ENCODE measurements at regions not wholly inside any gene's neighbourhood (a gene's known extent, or its start where the extent isn't known, plus 50 kb on each side); places are given as distances from the start of the nearest gene placed in this dataset.
"Not testable (repeated sequence)": the region's sequence is repeated elsewhere in the genome, so short reads cannot be mapped to it uniquely, and the experiment has no call there.

GRCh38 chr6:144660561-144661115 lies 375.5 kb downstream of the UTRN start:
- peak in 1 of 2 experiments; percentile 14 for DNase-seq

- DNase-seq = peak; percentile 97 to 99
Measured at GRCh38 chr6:144661116-144661806, 376.1 kb downstream of the UTRN start.

GRCh38 chr6:144662812-144663365 lies 377.8 kb downstream of the UTRN start:
- DNase-seq = no peak

- DNase-seq = no peak
Measured at GRCh38 chr6:144664281-144664680, 379.1 kb downstream of the UTRN start.

- no peak for DNase-seq
Measured at GRCh38 chr6:144664947-144665346, 379.8 kb downstream of the UTRN start.

- no peak for DNase-seq
Measured at GRCh38 chr6:144665932-144666450, 380.9 kb downstream of the UTRN start.

- no peak for DNase-seq
Measured at GRCh38 chr6:144666781-144667180, 381.6 kb downstream of the UTRN start.

- DNase-seq = no peak
Measured at GRCh38 chr6:144667532-144668503, 382.7 kb downstream of the UTRN start.

- not testable (repeated sequence) for DNase-seq
Measured at GRCh38 chr6:144670259-144670658, 385.1 kb downstream of the UTRN start.

GRCh38 chr6:144673807-144674206 lies 388.7 kb downstream of the UTRN start:
- no peak for DNase-seq

GRCh38 chr6:144675231-144675861 lies 390.2 kb downstream of the UTRN start:
- peak; percentile 90 to 94 for DNase-seq

- DNase-seq = not testable (repeated sequence)
Measured at GRCh38 chr6:144676310-144676709, 391.2 kb downstream of the UTRN start.

GRCh38 chr6:144677263-144677662 lies 392.1 kb downstream of the UTRN start:
- DNase-seq = not testable (repeated sequence)

GRCh38 chr6:144678844-144679243 lies 393.7 kb downstream of the UTRN start:
- no peak for DNase-seq

- DNase-seq = no peak
Measured at GRCh38 chr6:144681334-144681733, 396.2 kb downstream of the UTRN start.

GRCh38 chr6:144683216-144684070 lies 398.3 kb downstream of the UTRN start:
- DNase-seq = no peak

- no peak for DNase-seq
Measured at GRCh38 chr6:144688713-144689112, 403.6 kb downstream of the UTRN start.

GRCh38 chr6:144689503-144690040 lies 404.4 kb downstream of the UTRN start:
- DNase-seq = no peak

- peak in 1 of 2 experiments; percentile 6 for DNase-seq
Measured at GRCh38 chr6:144690133-144690532, 405.0 kb downstream of the UTRN start.

GRCh38 chr6:144690666-144691065 lies 405.5 kb downstream of the UTRN start:
- no peak for DNase-seq

- DNase-seq = not testable (repeated sequence)
Measured at GRCh38 chr6:144692050-144692449, 406.9 kb downstream of the UTRN start.
